CD4-positive, alpha-beta memory T cell (primary cell): ENCODE measurements at regions not wholly inside any gene's neighbourhood (a gene's known extent, or its start where the extent isn't known, plus 50 kb on each side); places are given as distances from the start of the nearest gene placed in this dataset.
"Not testable (repeated sequence)": the region's sequence is repeated elsewhere in the genome, so short reads cannot be mapped to it uniquely, and the experiment has no call there.

Experiments used
- CTCF ChIA-PET: fragments of 350-600 bp; sonication (Branson Sonifier 250); formaldehyde crosslinking; loops from one replicate; lab custom pipeline; 2021; ENCODE audit warnings: inconsistent platforms; ENCODE audit not compliant: partially characterized antibody; lab: Charles Lee
- POLR2A ChIA-PET: fragments of 350-600 bp; sonication (Branson Sonifier 250); formaldehyde crosslinking; loops from one replicate; lab custom pipeline; 2021; ENCODE audit not compliant: partially characterized antibody; lab: Charles Lee
- DNase-seq, 5 donors: peaks; one replicate each; pipeline versions ENCODE4 v3.0.0 to v3.0.0-alpha.2; 2020 to 2022; ENCODE audit warnings: mixed read lengths in 1 of 5
- H3K27ac ChIP-seq: one replicate; pipeline ENCODE4 v1.7.0; 2013; ENCODE audit warnings: low read depth, low read length
- H3K27me3 ChIP-seq: 2 replicates; pipeline ENCODE4 v1.7.0; 2013; ENCODE audit warnings: mild to moderate bottlenecking, low read length, moderate library complexity; ENCODE audit not compliant: insufficient read depth
- H3K36me3 ChIP-seq: 2 replicates; pipeline ENCODE4 v1.7.0; 2013; ENCODE audit warnings: mild to moderate bottlenecking, low read length, moderate library complexity; ENCODE audit not compliant: insufficient read depth
- H3K4me1 ChIP-seq: 2 replicates; pipeline ENCODE4 v1.7.0; 2013; ENCODE audit warnings: mild to moderate bottlenecking, low read length, moderate library complexity; ENCODE audit not compliant: insufficient read depth
- H3K4me3 ChIP-seq, 2 donors: one replicate each; pipeline ENCODE4 v1.7.0; 2013; ENCODE audit warnings: low read length in 2 of 2, mild to moderate bottlenecking in 1 of 2
- H3K9me3 ChIP-seq, 2 donors: one replicate each; pipeline ENCODE4 v1.7.0; 2013; ENCODE audit warnings: low read length in 2 of 2, control low read depth in 1 of 2; ENCODE audit not compliant: control insufficient read depth in 1 of 2
- H3K27ac Mint-ChIP-seq, 7 donors: one replicate each; pipeline ENCODE4 v1.8.0; 2020 to 2021; ENCODE audit warnings: mixed read lengths in 7 of 7, mild to moderate bottlenecking in 6 of 7, inconsistent platforms in 3 of 7, moderate library complexity in 3 of 7
- H3K27me3 Mint-ChIP-seq, 2 donors: one replicate each; pipeline ENCODE4 v1.8.0; 2020 to 2021; ENCODE audit warnings: mixed read lengths in 2 of 2
- H3K36me3 Mint-ChIP-seq, 2 donors: one replicate each; pipeline ENCODE4 v1.8.0; 2020 to 2021; ENCODE audit warnings: mixed read lengths in 2 of 2, inconsistent platforms in 1 of 2, mild to moderate bottlenecking in 1 of 2
- H3K4me1 Mint-ChIP-seq, 4 donors: one replicate each; pipeline ENCODE4 v1.8.0; 2020 to 2021; ENCODE audit warnings: mixed read lengths in 4 of 4, mild to moderate bottlenecking in 1 of 4
- H3K4me3 Mint-ChIP-seq, 8 donors: one replicate each; pipeline ENCODE4 v1.8.0; 2020 to 2021; ENCODE audit warnings: mixed read lengths in 8 of 8, mild to moderate bottlenecking in 7 of 8, moderate library complexity in 6 of 8, inconsistent platforms in 3 of 8
- H3K9me3 Mint-ChIP-seq, 8 donors: one replicate each; pipeline ENCODE4 v1.8.0; 2020 to 2021; ENCODE audit warnings: mixed read lengths in 8 of 8, mild to moderate bottlenecking in 5 of 8, inconsistent platforms in 3 of 8, moderate library complexity in 1 of 8
- intact Hi-C: fragments of 100-400 bp; cut with micrococcal nuclease; formaldehyde crosslinking; loops from one replicate; pipeline ENCODE4 v1.15.1; 2023

GRCh38 chrX:45404206-45404605 lies 203.5 kb upstream of the DIPK2B start:
- ChIA-PET POLR2A (no interaction called here), CTCF (no interaction called here)
- no peak overlapping the region for H3K4me3 ChIP-seq
- no peaks in the 10 kb centered on the region for H3K9me3 ChIP-seq
- no peaks in the 10 kb centered on the region for H3K4me1 ChIP-seq
- H3K4me1 Mint-ChIP-seq: peaks cover 0 to 3% (median 0%) of the 10 kb centered on the region in 4 donors
- H3K36me3 Mint-ChIP-seq: no peaks in the 10 kb centered on the region
- intact Hi-C loops: no loop called here
- H3K27me3 ChIP-seq: no peaks in the 10 kb centered on the region
- peaks cover 1 to 5% of the 10 kb centered on the region in 2 donors for H3K27me3 Mint-ChIP-seq
- H3K27ac Mint-ChIP-seq: no peak overlapping the region
- no peak for DNase-seq
- no peaks in the 10 kb centered on the region for H3K36me3 ChIP-seq
- no peak overlapping the region for H3K4me3 Mint-ChIP-seq
- H3K27ac ChIP-seq: no peak overlapping the region
- peaks cover 0 to 12% (median 1%) of the 10 kb centered on the region in 8 donors for H3K9me3 Mint-ChIP-seq

GRCh38 chrX:45401923-45402322 lies 201.2 kb upstream of the DIPK2B start:
- Histone ChIP-seq H3K36me3 (no peaks in the 10 kb centered on the region), H3K9me3 (no peaks in the 10 kb centered on the region), H3K4me1 (no peaks in the 10 kb centered on the region), H3K27ac (no peak overlapping the region), H3K27me3 (no peaks in the 10 kb centered on the region), H3K4me3 (no peak overlapping the region)
- H3K27ac Mint-ChIP-seq: no peak overlapping the region
- DNase-seq: no peak
- POLR2A ChIA-PET: no interaction called here
- H3K4me1 Mint-ChIP-seq: peaks cover 0 to 3% (median 0%) of the 10 kb centered on the region in 4 donors
- H3K27me3 Mint-ChIP-seq: peaks cover 1 to 5% of the 10 kb centered on the region in 2 donors
- peaks cover 0 to 17% (median 5%) of the 10 kb centered on the region in 8 donors for H3K9me3 Mint-ChIP-seq
- H3K4me3 Mint-ChIP-seq: no peak overlapping the region
- intact Hi-C loops: no loop called here
- H3K36me3 Mint-ChIP-seq: no peaks in the 10 kb centered on the region
- CTCF ChIA-PET: no interaction called here

GRCh38 chrX:45400951-45401725 lies 200.5 kb upstream of the DIPK2B start:
- H3K27me3 Mint-ChIP-seq, CTCF ChIA-PET, H3K4me1 Mint-ChIP-seq, H3K27ac ChIP-seq, intact Hi-C loops, H3K27ac Mint-ChIP-seq, H3K4me3 ChIP-seq, H3K27me3 ChIP-seq, DNase-seq, H3K36me3 ChIP-seq, H3K9me3 ChIP-seq, POLR2A ChIA-PET, H3K4me1 ChIP-seq, H3K36me3 Mint-ChIP-seq, H3K4me3 Mint-ChIP-seq: not testable (repeated sequence)
- H3K9me3 Mint-ChIP-seq: peaks cover 0 to 21% (median 8%) of the 10 kb centered on the region in 8 donors

- Mint-ChIP-seq H3K4me1 (peaks cover 0 to 3% (median 0%) of the 10 kb centered on the region in 4 donors), H3K4me3 (no peak overlapping the region), H3K36me3 (no peaks in the 10 kb centered on the region), H3K9me3 (peaks cover 0 to 24% (median 14%) of the 10 kb centered on the region in 8 donors), H3K27me3 (peaks cover 0 to 5% of the 10 kb centered on the region in 2 donors), H3K27ac (no peak overlapping the region)
- Histone ChIP-seq H3K4me3 (no peak overlapping the region), H3K27me3 (no peaks in the 10 kb centered on the region), H3K36me3 (no peaks in the 10 kb centered on the region), H3K27ac (no peak overlapping the region), H3K4me1 (no peaks in the 10 kb centered on the region), H3K9me3 (no peaks in the 10 kb centered on the region)
- ChIA-PET POLR2A (no interaction called here), CTCF (no interaction called here)
- no peak for DNase-seq
- intact Hi-C loops: no loop called here
Observed at GRCh38 chrX:45400027-45400779, 199.5 kb upstream of the DIPK2B start.

- ChIA-PET POLR2A (no interaction called here), CTCF (no interaction called here)
- Mint-ChIP-seq H3K27ac (no peak overlapping the region), H3K9me3 (peaks cover 0 to 7% (median 4%) of the 10 kb centered on the region in 8 donors), H3K27me3 (no peaks in the 10 kb centered on the region), H3K4me1 (no peaks in the 10 kb centered on the region), H3K4me3 (no peak overlapping the region), H3K36me3 (no peaks in the 10 kb centered on the region)
- intact Hi-C loops: no loop called here
- DNase-seq: no peak
- H3K36me3 ChIP-seq: no peaks in the 10 kb centered on the region
- H3K27me3 ChIP-seq: no peaks in the 10 kb centered on the region
- no peaks in the 10 kb centered on the region for H3K4me1 ChIP-seq
- H3K4me3 ChIP-seq: no peak overlapping the region
- no peaks in the 10 kb centered on the region for H3K9me3 ChIP-seq
- H3K27ac ChIP-seq: no peak overlapping the region
Observed at GRCh38 chrX:45385757-45386156, 185.1 kb upstream of the DIPK2B start.

- H3K9me3 Mint-ChIP-seq: peaks cover 0 to 6% (median 0%) of the 10 kb centered on the region in 8 donors
- no peak for DNase-seq
- ChIA-PET CTCF (no interaction called here), POLR2A (no interaction called here)
- Histone ChIP-seq H3K4me3 (no peak overlapping the region), H3K27me3 (no peaks in the 10 kb centered on the region), H3K4me1 (no peaks in the 10 kb centered on the region), H3K36me3 (no peaks in the 10 kb centered on the region), H3K27ac (no peak overlapping the region), H3K9me3 (no peaks in the 10 kb centered on the region)
- H3K27me3 Mint-ChIP-seq: no peaks in the 10 kb centered on the region
- intact Hi-C loops: no loop called here
- no peaks in the 10 kb centered on the region for H3K36me3 Mint-ChIP-seq
- H3K27ac Mint-ChIP-seq: no peak overlapping the region
- H3K4me3 Mint-ChIP-seq: no peak overlapping the region
- no peaks in the 10 kb centered on the region for H3K4me1 Mint-ChIP-seq
Observed at GRCh38 chrX:45381841-45382240, 181.2 kb upstream of the DIPK2B start.

GRCh38 chrX:45381366-45381765 lies 180.7 kb upstream of the DIPK2B start:
- no peaks in the 10 kb centered on the region for H3K27me3 Mint-ChIP-seq
- Histone ChIP-seq H3K27me3 (no peaks in the 10 kb centered on the region), H3K27ac (no peak overlapping the region), H3K36me3 (no peaks in the 10 kb centered on the region), H3K9me3 (no peaks in the 10 kb centered on the region), H3K4me1 (no peaks in the 10 kb centered on the region), H3K4me3 (no peak overlapping the region)
- no peak for DNase-seq
- CTCF ChIA-PET: no interaction called here
- no peaks in the 10 kb centered on the region for H3K36me3 Mint-ChIP-seq
- no peak overlapping the region for H3K4me3 Mint-ChIP-seq
- H3K9me3 Mint-ChIP-seq: peaks cover 0 to 6% (median 0%) of the 10 kb centered on the region in 8 donors
- no peaks in the 10 kb centered on the region for H3K4me1 Mint-ChIP-seq
- H3K27ac Mint-ChIP-seq: no peak overlapping the region
- POLR2A ChIA-PET: no interaction called here
- intact Hi-C loops: no loop called here
